Erythroblast (primary cell): ENCODE measurements at regions not wholly inside any gene's neighbourhood (a gene's known extent, or its start where the extent isn't known, plus 50 kb on each side); places are given as distances from the start of the nearest gene placed in this dataset.

Experiments
- GATA1 ChIP-seq: IDR thresholded peaks from 2 replicates; pipeline ENCODE4 v1.6.1; 2011; ENCODE audit warnings: low read depth, mild to moderate bottlenecking, control low read depth, low read length, moderate library complexity
- POLR2A ChIP-seq: IDR thresholded peaks from 2 replicates; pipeline ENCODE4 v1.6.1; 2011; ENCODE audit warnings: mild to moderate bottlenecking, low read length

DNA sequence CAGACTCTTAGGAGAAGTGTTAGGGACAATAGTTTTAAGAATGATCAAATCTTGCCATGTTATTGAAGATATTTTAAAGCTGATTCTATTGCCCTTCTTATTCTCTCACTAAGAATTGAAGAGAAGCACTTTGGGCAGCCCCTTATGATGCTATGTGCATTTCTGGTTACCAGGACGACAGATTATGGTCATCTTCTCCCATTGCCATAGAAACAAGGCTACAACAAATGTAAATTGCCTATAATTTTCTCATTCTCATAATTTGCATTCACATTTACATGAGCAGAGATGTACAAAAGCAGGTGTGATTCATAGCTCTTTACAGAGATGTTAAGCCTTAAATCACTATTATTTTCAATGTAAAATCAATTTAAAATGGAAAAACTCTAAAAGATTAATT, 137.3 kb upstream of the PCDH9 start:
- no peak for TF ChIP-seq POLR2A
- TF ChIP-seq GATA1: no peak
